WTC11 (cell line): ENCODE measurements at regions not wholly inside any gene's neighbourhood (a gene's known extent, or its start where the extent isn't known, plus 50 kb on each side); places are given as distances from the start of the nearest gene placed in this dataset.

Experiments used
- ATAC-seq: fragments of 200-7000 bp; cut with Tn5 transposase; 2 replicates; pipeline ENCODE4 v1.10.0; 2021; ENCODE audit warnings: mild to moderate bottlenecking, moderate library complexity
- CTCF ChIA-PET: fragments of 300-600 bp; sonication (Branson Sonifier 250); formaldehyde crosslinking; loops from one replicate; lab custom pipeline; 2021; ENCODE audit warnings: antibody characterized with exemption; lab: Charles Lee
- POLR2A ChIA-PET: fragments of 350-600 bp; sonication (Branson Sonifier 250); formaldehyde crosslinking; loops from one replicate; lab custom pipeline; 2021; ENCODE audit warnings: antibody characterized with exemption; lab: Charles Lee
- DNase-seq: peaks from one replicate; pipeline ENCODE4 v3.0.0; 2021; ENCODE audit warnings: low spot score
- H3K27ac Mint-ChIP-seq: 2 replicates; pipeline ENCODE4 v1.8.0; 2021; ENCODE audit warnings: mixed read lengths
- H3K27me3 Mint-ChIP-seq: 2 replicates; pipeline ENCODE4 v1.8.0; 2021; ENCODE audit warnings: low read depth, mild to moderate bottlenecking, moderate library complexity, mixed read lengths
- H3K36me3 Mint-ChIP-seq: 2 replicates; pipeline ENCODE4 v1.8.0; 2021; ENCODE audit warnings: mixed read lengths
- H3K4me1 Mint-ChIP-seq: 2 replicates; pipeline ENCODE4 v1.8.0; 2022; ENCODE audit warnings: mixed read lengths
- H3K4me3 Mint-ChIP-seq: 2 replicates; pipeline ENCODE4 v1.8.0; 2021; ENCODE audit warnings: mild to moderate bottlenecking, moderate library complexity, mixed read lengths
- H3K9me3 Mint-ChIP-seq: 2 replicates; pipeline ENCODE4 v1.8.0; 2021; ENCODE audit warnings: mixed read lengths
- FOXP1 ChIP-seq: sonication (generic); formaldehyde crosslinking; IDR thresholded peaks from 2 replicates; pipeline ENCODE4 v1.8.0; 2022; ENCODE audit warnings: missing genetic modification reagents, mild to moderate bottlenecking, moderate library complexity, borderline replicate concordance
- GABPB1 ChIP-seq: sonication (generic); formaldehyde crosslinking; IDR thresholded peaks from 2 replicates; pipeline ENCODE4 v1.8.1; 2023; ENCODE audit warnings: mild to moderate bottlenecking, missing genetic modification reagents
- IRF2 ChIP-seq: sonication (generic); formaldehyde crosslinking; IDR thresholded peaks from 2 replicates; pipeline ENCODE4 v1.8.0; 2022; ENCODE audit warnings: low read depth, missing genetic modification reagents, borderline replicate concordance
- MYBL2 ChIP-seq: sonication (generic); formaldehyde crosslinking; IDR thresholded peaks from 2 replicates; pipeline ENCODE4 v1.8.1; 2023; ENCODE audit warnings: mild to moderate bottlenecking, moderate library complexity, missing genetic modification reagents
- NR1H2 ChIP-seq: sonication (generic); formaldehyde crosslinking; IDR thresholded peaks from 2 replicates; pipeline ENCODE4 v1.9.0; 2021; ENCODE audit warnings: mild to moderate bottlenecking, moderate library complexity, missing genetic modification reagents
- SMAD4 ChIP-seq: sonication (generic); formaldehyde crosslinking; IDR thresholded peaks from 2 replicates; pipeline ENCODE4 v1.8.0; 2022; ENCODE audit warnings: mild to moderate bottlenecking, missing genetic modification reagents
- TF ChIP-seq, protein P1 (sequence below): sonication (generic); formaldehyde crosslinking; IDR thresholded peaks from 2 replicates; pipeline ENCODE4 v1.8.1; 2023; ENCODE audit warnings: mild to moderate bottlenecking, missing genetic modification reagents, moderate library complexity
- TF ChIP-seq, protein P2 (sequence below): fragments of 200-600 bp; IDR thresholded peaks from 2 replicates; pipeline ENCODE4 v1.8.0; 2022; ENCODE audit warnings: antibody characterized with exemption
- TF ChIP-seq, protein P3 (sequence below): sonication (generic); formaldehyde crosslinking; IDR thresholded peaks from 2 replicates; pipeline ENCODE4 v1.8.0; 2023; ENCODE audit warnings: missing genetic modification reagents
- TF ChIP-seq, protein P4 (sequence below): sonication (generic); formaldehyde crosslinking; IDR thresholded peaks from 2 replicates; pipeline ENCODE4 v1.8.1; 2023; ENCODE audit warnings: mild to moderate bottlenecking, missing genetic modification reagents, moderate library complexity
- TF ChIP-seq, protein P5 (sequence below): sonication (generic); formaldehyde crosslinking; IDR thresholded peaks from 2 replicates; pipeline ENCODE4 v1.8.1; 2023; ENCODE audit warnings: mild to moderate bottlenecking, missing genetic modification reagents, borderline replicate concordance
- TF ChIP-seq, protein P6 (sequence below): fragments of 250-450 bp; sonication (Bioruptor Pico); IDR thresholded peaks from 2 replicates; pipeline ENCODE4 v2.1.2; 2022; ENCODE audit warnings: mild to moderate bottlenecking, moderate library complexity

DNA sequence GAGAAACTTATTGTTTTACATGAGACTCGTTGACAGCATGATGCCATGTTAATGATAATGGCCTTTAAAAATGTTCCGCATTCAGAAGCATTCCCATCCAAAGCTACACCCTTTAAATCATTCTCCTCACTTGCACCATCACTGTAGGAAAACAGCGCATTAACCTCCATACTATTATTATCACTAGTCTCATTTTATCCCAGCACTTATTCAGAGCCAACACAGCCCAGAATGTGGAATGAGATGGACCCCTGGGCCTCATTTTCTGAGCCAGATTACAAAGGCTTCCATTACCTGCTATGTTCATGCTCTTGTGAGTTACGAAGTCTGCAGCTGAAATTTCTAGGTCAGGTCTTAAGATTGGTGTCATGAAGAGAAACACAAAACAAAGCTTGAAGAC, 159.4 kb downstream of the HS3ST3A1 start:
- no peak for ATAC-seq
- Mint-ChIP-seq H3K9me3 (0 out of 2 replicates have a peak, but pooled peaks cover 4% of the 10 kb centered on the region), H3K4me3 (no peak overlapping the region), H3K27ac (no peak overlapping the region), H3K4me1 (peaks cover 12% of the 10 kb centered on the region), H3K36me3 (no peaks in the 10 kb centered on the region), H3K27me3 (no peaks in the 10 kb centered on the region)
- TF ChIP-seq, protein P1, sequence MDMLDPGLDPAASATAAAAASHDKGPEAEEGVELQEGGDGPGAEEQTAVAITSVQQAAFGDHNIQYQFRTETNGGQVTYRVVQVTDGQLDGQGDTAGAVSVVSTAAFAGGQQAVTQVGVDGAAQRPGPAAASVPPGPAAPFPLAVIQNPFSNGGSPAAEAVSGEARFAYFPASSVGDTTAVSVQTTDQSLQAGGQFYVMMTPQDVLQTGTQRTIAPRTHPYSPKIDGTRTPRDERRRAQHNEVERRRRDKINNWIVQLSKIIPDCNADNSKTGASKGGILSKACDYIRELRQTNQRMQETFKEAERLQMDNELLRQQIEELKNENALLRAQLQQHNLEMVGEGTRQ (CRISPR knock-in tag): no peak
- TF ChIP-seq NR1H2: no peak
- no peak for DNase-seq
- POLR2A ChIA-PET: no interaction called here
- CTCF ChIA-PET: interaction anchor here (1.6 kb wide), 1 partner anchor 16 kb away, joined by 5 read pairs; no protein-coding TSS in a partner anchor

DNA sequence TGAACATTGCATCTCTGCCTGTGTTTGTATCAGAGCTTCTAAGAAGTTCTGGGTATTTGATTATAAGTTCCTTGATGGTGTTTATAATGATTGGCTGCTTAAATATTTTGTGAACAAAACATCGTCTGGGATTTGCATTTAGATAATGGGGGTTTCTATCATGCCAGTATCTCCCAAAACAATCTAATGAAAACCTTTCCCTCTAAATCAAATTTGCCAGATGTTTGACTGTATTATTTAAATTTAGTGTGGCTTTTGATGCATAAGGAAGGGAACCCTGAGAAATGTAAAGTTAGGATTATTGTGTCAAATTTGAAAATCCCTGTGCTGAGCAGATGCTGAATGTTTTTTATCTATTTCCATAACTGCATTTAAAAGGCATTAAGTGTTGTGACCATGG, 159.9 kb downstream of the HS3ST3A1 start:
- Mint-ChIP-seq H3K9me3 (0 out of 2 replicates have a peak, but pooled peaks cover 4% of the 10 kb centered on the region), H3K4me1 (peaks cover 12% of the 10 kb centered on the region), H3K27ac (no peak overlapping the region), H3K4me3 (no peak overlapping the region), H3K27me3 (no peaks in the 10 kb centered on the region), H3K36me3 (no peaks in the 10 kb centered on the region)
- no peak for ATAC-seq
- no peak for DNase-seq
- CTCF ChIA-PET: interaction anchor here (1.6 kb wide), 1 partner anchor 16 kb away, joined by 5 read pairs; no protein-coding TSS in a partner anchor
- POLR2A ChIA-PET: no interaction called here
- TF ChIP-seq, protein P2, sequence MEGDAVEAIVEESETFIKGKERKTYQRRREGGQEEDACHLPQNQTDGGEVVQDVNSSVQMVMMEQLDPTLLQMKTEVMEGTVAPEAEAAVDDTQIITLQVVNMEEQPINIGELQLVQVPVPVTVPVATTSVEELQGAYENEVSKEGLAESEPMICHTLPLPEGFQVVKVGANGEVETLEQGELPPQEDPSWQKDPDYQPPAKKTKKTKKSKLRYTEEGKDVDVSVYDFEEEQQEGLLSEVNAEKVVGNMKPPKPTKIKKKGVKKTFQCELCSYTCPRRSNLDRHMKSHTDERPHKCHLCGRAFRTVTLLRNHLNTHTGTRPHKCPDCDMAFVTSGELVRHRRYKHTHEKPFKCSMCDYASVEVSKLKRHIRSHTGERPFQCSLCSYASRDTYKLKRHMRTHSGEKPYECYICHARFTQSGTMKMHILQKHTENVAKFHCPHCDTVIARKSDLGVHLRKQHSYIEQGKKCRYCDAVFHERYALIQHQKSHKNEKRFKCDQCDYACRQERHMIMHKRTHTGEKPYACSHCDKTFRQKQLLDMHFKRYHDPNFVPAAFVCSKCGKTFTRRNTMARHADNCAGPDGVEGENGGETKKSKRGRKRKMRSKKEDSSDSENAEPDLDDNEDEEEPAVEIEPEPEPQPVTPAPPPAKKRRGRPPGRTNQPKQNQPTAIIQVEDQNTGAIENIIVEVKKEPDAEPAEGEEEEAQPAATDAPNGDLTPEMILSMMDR: no peak
- TF ChIP-seq, protein P3, sequence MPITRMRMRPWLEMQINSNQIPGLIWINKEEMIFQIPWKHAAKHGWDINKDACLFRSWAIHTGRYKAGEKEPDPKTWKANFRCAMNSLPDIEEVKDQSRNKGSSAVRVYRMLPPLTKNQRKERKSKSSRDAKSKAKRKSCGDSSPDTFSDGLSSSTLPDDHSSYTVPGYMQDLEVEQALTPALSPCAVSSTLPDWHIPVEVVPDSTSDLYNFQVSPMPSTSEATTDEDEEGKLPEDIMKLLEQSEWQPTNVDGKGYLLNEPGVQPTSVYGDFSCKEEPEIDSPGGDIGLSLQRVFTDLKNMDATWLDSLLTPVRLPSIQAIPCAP (CRISPR knock-in tag): no peak
- TF ChIP-seq NR1H2 (no peak), IRF2 (no peak)
- TF ChIP-seq, protein P4, sequence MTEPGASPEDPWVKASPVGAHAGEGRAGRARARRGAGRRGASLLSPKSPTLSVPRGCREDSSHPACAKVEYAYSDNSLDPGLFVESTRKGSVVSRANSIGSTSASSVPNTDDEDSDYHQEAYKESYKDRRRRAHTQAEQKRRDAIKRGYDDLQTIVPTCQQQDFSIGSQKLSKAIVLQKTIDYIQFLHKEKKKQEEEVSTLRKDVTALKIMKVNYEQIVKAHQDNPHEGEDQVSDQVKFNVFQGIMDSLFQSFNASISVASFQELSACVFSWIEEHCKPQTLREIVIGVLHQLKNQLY (CRISPR knock-in tag): no peak

DNA sequence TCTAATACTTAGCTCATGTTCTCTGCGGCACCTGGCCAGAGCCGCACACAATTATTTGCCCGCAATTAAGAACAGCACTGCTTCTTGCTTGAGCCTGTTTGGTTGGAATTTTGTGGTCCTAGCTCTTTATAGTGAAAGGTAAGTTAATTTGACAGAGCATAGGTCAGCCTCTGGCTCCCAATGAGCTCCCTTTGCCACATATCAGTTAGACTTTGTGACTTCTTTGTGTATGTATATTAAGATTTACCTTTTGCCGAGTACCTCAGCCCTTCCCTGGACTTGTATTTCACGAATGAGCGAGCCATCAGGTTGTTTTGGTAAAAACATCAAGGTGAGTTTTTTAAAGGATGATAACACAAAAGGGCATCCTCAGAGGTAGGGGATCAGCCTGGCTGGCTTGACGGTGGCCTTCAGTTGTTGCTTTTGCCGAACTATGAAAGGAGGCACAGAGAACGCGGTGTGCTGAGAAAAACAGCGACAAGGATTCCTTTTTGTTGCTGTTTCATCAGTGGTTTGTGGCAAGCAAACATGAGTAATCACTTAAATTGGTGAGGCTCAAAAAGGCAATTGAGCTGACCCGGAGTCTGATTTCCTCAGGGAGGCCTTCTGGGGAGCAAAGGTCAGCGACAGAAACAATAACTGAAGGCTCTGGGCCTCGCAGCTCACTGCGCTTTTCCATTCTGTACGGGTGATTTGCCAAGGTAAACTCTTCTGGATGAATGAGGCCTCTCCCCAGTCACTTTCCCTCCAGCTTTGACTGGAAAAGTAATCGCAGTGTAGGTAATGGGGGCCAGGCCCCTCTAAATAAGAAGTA, 163.6 kb downstream of the HS3ST3A1 start:
- Mint-ChIP-seq H3K4me1 (peaks cover 12% of the 10 kb centered on the region), H3K27me3 (no peaks in the 10 kb centered on the region), H3K9me3 (0 out of 2 replicates have a peak, but pooled peaks cover 4% of the 10 kb centered on the region), H3K4me3 (no peak overlapping the region), H3K36me3 (no peaks in the 10 kb centered on the region), H3K27ac (no peak overlapping the region)
- TF ChIP-seq MYBL2 (no peak), SMAD4 (CRISPR knock-in tag) (no peak), FOXP1 (CRISPR knock-in tag) (no peak), GABPB1 (peak; percentile 93)
- TF ChIP-seq, protein P5, sequence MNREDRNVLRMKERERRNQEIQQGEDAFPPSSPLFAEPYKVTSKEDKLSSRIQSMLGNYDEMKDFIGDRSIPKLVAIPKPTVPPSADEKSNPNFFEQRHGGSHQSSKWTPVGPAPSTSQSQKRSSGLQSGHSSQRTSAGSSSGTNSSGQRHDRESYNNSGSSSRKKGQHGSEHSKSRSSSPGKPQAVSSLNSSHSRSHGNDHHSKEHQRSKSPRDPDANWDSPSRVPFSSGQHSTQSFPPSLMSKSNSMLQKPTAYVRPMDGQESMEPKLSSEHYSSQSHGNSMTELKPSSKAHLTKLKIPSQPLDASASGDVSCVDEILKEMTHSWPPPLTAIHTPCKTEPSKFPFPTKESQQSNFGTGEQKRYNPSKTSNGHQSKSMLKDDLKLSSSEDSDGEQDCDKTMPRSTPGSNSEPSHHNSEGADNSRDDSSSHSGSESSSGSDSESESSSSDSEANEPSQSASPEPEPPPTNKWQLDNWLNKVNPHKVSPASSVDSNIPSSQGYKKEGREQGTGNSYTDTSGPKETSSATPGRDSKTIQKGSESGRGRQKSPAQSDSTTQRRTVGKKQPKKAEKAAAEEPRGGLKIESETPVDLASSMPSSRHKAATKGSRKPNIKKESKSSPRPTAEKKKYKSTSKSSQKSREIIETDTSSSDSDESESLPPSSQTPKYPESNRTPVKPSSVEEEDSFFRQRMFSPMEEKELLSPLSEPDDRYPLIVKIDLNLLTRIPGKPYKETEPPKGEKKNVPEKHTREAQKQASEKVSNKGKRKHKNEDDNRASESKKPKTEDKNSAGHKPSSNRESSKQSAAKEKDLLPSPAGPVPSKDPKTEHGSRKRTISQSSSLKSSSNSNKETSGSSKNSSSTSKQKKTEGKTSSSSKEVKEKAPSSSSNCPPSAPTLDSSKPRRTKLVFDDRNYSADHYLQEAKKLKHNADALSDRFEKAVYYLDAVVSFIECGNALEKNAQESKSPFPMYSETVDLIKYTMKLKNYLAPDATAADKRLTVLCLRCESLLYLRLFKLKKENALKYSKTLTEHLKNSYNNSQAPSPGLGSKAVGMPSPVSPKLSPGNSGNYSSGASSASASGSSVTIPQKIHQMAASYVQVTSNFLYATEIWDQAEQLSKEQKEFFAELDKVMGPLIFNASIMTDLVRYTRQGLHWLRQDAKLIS (CRISPR knock-in tag): no peak
- TF ChIP-seq, protein P6, sequence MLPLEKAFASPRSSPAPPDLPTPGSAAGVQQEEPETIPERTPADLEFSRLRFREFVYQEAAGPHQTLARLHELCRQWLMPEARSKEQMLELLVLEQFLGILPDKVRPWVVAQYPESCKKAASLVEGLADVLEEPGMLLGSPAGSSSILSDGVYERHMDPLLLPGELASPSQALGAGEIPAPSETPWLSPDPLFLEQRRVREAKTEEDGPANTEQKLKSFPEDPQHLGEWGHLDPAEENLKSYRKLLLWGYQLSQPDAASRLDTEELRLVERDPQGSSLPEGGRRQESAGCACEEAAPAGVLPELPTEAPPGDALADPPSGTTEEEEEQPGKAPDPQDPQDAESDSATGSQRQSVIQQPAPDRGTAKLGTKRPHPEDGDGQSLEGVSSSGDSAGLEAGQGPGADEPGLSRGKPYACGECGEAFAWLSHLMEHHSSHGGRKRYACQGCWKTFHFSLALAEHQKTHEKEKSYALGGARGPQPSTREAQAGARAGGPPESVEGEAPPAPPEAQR (CRISPR knock-in tag): no peak
- CTCF ChIA-PET: no interaction called here
- POLR2A ChIA-PET: interaction anchor here (0.6 kb wide), 1 partner anchor 36 kb away, joined by 3 read pairs; no protein-coding TSS in a partner anchor
- DNase-seq (no peak), ATAC-seq (no peak)
